Activated CD4-positive, alpha-beta T cell treated with anti-CD3 and anti-CD28 coated beads, Interleukin-2, amount 50 U/mL, for 48 hours (primary cell): ENCODE measurements at regions not wholly inside any gene's neighbourhood (a gene's known extent, or its start where the extent isn't known, plus 50 kb on each side); places are given as distances from the start of the nearest gene placed in this dataset.

Experiments used
- DNase-seq, 2 experiments: peaks; one replicate each; pipeline ENCODE4 v3.0.0-alpha.2; 2020

GRCh38 chr9:126556560-126557250 is 57.0 kb upstream of the LMX1B start:
- no peak for DNase-seq

GRCh38 chr9:126558051-126558665 is 55.6 kb upstream of the LMX1B start:
- peak; percentile 67 to 75 for DNase-seq

- DNase-seq = no peak
Observed at GRCh38 chr9:126559296-126559695, 54.4 kb upstream of the LMX1B start.

- no peak for DNase-seq
Observed at GRCh38 chr9:126561582-126561981, 52.1 kb upstream of the LMX1B start.

GRCh38 chr9:126563556-126563955 is 50.2 kb upstream of the LMX1B start:
- no peak for DNase-seq
